GM18868 (cell line): ENCODE measurements at regions not wholly inside any gene's neighbourhood (a gene's known extent, or its start where the extent isn't known, plus 50 kb on each side); places are given as distances from the start of the nearest gene placed in this dataset.

Experiments used
- ATAC-seq: cut with Tn5 transposase; IDR thresholded peaks from one replicate; pipeline ENCODE4 v1.9.1; 2021; ENCODE audit warnings: mild to moderate bottlenecking, moderate library complexity; ENCODE audit not compliant: unreplicated experiment

DNA sequence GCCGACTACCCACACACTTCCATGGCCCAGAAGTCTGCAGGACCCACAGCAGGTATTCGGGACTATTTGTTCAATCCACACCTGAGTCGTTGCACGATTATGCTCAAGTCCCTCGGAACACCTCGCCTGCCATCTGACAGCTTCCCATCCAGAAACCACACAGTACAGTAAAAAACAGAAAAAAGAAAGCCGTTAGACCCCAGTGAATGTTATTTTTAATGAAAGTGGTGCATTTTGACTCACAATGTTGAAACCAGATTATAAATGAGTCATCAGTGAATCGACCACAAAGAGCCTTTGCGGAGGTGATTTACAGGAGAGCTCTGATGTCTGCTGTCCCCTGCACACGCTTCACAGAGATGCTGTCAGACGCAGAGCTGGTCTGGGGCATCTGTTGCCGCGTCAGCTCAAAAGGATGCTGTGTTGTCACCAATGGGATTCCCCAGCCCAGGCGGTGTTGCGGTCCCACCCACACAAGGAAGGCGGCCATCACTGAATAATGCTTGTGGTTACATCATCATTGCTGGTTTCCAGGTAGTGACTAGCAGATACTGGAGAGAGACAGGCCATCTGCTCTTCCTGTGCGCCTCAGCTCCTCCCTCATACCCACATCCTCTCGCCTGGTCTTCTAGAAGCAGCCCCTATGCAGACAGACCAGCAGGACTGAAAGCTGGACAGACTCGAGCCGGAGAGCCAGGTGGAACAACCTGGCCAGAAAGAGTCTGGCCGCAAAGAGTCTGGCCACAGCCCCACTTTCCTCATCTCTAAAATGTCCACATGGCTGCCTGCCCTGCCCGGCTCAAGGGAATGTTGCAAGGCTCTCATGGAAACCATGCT, 116.8 kb downstream of the TOMM20 start:
- ATAC-seq = peak; percentile 75

DNA sequence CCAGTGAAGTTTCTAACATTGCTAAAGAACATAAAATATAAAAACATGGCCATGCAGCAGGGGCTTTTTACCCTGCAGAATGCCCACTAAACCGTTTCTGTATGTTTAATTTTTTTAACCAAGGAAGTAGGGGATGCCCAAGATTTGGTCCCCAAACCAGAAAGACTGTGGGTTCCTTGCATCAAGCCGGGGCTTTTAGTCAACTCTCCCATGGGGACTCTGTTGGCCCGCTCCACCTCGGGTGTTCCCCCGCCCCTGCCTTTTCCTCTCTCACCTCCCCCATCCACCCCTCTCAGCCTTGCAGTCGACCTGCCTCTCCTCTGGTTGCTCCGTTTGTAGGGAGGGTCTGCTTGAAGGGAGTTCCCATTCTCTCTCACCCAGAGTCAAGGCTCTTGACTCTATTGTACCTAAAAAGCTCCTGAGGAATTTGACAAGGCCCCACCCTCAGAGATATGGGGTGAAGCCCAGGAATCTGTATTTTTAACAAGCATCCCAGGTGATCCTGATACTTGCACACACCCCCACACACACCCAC, 117.5 kb downstream of the TOMM20 start:
- ATAC-seq = peak; percentile 21

DNA sequence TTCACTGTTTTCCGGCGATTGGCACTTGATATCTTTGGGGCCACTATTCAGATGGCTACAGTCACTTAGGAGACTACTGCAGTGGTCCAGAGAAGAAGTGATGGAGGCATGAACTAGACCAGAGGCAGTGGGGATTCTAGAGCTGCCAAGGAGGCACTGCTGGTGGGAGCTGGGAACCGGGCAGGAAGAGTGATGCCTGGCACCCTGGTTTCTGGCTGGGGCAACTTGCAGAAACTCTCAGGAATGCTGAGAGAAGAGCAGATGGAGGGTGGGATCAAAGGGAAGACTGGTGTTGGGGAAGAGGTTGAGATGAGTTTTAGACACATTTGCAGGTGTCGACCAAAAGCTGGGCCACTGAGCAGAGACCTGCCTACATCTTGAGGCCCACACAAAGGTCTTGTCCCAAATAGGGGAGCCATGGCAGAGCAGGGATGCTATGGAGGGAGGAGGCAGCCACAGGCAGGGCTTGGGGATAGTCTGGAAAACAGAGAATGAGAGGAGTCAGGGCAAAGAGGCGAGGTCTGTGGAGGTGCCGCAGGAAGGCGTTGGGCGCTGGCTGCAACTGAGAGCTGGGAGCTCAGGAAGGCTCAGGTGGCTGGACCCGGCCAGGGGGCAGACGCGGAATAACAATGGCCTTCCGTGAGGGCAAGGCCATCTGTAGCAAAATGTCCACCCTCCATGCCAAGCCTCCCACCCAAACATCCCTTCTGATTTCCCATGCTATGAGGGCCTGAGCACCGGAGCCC, 118.9 kb downstream of the TOMM20 start:
- no peak for ATAC-seq

DNA sequence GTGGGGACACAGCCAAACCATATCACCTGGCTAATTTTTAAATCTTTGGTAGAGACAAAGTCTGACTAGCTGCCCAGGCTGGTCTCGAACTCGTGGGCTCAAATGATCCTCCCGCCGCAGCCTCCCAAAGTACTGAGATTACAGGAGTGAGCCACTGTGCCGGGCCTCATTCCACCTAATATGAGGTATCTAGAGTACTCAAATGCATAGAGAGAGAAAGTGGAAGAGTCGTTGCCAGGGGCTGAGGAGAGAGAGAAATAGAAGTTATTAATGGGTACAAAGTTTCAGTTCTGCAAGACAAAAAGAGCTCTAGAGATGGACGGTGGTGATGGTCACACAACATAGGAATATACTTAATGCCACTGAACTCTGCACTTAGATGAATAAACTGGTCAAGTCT, 119.6 kb downstream of the TOMM20 start:
- ATAC-seq = no peak

DNA sequence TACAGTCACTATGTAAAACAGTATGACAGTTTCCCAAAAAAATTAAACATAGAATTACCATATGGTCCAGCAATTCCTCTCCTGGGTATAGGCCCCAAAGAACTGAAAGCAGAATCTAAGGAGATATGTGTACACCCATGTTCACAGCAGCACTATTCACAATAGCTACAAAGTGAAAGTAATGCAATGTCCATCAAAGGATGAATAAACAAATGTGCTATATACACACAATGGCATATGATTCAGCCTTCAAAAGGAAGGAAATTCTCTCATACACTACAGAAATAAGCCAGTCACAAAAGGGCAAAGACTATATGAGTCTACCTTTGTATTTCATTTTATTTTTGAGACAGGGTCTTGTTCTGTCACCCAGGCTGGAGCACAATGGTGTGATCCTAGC, 120.4 kb downstream of the TOMM20 start:
- no peak for ATAC-seq

DNA sequence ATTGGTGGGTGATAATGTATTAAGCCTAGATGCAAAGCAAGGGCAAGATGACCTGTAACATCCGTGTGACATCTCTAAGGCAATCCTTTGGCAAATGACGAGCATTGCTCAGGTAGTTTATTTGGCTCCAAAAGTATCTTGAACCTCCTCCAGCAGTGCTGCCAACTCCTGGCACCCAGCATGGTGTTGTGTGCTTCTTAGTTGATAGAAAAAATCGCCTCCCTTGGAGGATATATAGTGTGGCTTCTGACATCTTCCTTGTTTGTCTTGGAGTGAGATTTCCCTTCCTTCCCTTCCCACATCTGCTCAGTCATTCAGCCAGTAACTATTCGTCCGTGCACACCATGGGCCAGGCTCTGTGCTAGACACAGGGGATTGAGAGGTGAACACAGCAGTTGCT, 121.8 kb downstream of the TOMM20 start:
- ATAC-seq = no peak

DNA sequence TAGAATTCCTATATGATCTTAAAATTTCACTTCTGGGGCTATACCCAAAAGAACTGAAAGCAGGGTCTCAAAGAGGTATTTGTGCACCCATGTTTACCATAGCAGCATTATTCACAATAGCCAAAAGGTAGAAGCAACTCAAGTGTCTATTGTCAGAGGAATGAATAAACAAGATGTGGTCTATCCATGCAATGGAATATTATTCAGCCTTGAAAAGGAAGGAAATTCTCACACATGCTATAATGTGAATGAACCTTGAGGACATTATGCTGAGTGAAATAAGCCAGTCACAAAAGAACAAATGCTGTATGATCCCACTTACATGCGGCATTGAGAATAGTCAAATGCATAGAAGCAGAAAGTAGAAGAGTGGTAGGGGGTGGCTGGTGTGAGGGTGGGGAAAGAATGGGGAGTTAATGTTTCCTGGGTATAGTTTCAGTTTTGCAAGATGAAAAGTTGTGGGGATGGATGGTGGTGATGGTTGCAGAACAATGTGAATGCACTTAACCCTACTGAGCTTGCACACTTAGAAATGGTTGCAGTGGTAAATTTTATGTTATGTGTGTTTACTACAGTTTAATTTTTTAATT, 122.4 kb downstream of the TOMM20 start:
- no peak for ATAC-seq

DNA sequence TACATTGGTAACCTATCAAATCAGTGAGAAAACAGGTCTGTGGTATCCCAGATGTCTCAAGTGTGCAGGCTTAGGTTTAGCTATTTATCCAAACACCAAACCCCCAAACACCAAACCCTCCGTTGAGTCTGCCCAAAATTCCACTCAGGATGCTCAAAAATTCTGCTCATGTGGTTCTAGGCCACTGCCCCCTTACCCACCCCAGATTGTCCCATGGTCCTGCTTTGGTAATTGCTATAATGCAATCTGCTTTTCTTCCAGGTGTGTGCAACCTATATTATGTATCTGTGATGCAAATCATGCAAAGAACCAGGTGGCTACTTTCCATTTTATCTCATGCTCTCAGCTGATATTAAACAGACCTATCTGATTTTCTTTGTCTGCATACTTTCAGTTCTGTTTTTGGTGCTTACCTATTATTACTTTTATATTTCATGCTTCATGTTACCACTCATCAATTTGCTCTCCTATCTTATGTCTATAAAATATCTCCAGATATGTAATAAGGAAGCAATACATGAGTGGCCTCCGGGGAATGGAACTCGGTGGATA, 123.7 kb downstream of the TOMM20 start:
- peak; percentile 51 for ATAC-seq

DNA sequence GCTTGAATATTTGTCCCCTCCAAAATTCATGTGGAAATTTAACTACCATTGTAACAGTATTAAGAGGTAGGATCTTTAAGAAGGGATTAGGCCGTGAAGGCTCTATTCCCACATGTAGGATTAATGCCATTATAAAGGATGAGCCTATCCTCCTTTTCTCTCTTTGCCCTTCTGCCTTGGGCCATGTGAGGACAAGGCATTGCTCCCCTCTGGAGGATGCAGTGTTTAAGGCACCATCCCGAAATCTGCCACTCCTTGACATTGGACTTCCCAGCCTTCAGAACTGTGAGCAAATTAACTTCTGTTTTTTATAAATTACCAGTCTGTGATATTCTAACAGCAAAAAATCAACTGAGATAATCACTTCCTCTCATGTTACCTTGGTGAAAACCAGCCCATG, 124.4 kb downstream of the TOMM20 start:
- no peak for ATAC-seq

DNA sequence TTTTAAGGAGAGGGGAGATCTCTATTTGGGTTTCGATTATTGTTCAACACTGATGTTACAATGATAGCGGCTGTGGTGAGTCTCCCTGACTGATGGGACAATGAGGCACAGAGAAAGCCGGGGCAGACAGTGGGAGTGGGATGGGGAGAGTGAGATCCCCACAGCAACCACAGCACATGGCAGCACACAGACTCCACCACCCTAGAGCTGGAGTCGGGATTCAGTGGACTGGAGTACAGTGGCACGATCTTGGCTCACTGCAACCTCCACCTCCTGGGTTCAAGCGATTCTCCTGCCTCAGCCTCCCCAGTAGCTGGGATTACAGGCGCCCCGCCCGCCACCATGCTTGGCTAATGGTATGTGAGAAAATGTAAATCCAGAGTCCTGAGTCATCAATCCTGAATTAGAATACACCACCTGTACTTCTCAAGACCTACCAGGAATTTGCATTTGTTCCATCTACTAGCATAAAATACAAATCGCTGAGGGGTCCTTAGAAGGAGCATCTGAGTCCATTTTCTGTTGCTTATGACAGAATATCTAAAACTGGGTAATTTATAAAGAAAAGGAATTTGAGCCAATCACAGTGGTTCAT, 125.8 kb downstream of the TOMM20 start:
- no peak for ATAC-seq

DNA sequence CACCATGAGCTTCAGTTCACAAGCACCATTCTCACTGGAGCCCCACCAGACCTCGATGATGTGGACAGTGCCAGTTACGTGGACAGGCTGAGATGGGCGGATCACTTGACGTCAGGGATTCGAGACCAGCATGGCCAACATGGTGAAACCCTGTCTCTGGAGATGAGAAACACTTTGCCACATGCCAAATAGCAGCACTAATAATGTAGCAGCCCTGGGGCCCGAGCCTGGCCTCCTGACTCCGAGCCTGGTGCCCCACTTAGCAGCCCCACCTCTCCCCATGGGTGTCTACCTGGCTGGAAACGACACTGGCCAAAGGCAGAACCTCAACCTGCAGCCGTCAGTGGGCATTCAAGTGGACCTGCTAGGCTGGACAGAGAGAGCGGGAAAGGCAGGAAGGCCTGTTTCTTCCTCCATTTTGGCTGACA, 129.1 kb downstream of the TOMM20 start:
- no peak for ATAC-seq

DNA sequence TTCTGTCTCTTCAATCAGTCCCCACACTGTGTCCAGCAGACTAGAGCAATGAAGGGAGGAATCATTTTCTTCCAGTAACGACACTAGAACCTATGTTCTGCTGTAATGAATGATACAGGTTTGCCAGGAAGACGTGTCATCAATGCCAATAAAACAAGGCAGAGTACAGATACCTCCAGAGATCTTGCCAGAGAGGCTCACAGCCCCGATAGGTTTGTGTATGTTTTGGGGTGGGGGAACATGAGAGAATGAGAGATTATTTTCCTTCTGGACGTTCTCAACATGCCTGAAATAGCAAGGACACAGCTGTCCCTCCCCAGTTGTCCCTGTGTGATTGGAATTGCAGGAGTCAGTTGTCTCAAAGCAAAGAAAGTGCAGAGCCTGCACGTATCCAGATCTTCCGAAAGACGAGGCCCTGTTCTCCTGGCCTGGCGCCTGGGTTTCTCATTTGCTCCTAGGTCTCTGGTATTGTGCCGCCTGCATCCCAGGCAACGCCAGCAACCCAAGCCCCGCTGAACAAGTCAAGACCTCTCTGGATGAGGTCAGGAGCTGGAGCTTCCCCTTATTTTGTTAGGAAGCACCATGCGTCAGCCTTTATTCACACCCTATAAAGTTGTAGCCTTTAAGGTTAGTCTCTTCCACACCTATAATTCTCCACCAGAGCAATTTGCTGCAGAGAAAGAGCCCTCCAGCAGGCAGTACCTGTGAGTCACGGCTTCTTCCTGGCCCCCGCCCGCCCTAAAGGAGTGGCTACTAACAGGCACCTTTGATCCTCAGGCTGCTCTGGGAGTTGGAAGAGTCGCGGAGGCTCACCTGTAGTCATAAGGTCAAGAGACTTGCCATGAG, 130.5 kb downstream of the TOMM20 start:
- ATAC-seq = no peak

DNA sequence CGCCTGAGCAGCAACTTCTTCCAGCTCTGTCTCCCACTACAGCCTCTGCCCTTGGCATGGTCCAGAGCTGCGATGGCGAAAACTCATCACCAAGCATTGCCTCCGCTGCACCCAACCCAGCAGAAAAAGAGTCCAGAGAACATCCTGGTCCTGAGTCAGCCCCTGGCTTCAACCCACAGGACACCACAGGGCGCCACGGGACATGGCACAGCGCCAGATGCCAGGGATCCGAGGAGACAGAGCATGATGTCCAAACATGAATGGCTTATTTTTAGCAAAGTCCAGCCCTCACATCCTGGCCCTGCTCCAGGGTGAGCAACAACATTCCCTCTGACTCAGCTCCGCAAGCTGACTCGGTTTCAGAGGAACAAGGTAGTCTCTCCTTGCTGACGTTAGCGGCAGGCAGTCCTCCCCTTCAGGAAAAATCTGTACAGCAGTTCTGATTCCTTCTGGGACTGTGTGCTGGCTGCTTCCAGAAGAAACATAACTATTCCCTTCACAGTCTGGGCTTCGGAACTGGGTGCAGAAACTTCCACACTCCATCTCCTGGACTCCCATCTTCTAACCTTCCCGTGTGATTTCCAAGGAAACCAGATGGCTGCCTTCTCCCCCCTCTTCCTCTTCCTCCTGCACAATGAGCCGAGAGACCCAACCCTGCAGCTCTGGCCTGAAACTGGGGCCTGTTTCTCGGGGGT, 131.3 kb downstream of the TOMM20 start:
- ATAC-seq = no peak

DNA sequence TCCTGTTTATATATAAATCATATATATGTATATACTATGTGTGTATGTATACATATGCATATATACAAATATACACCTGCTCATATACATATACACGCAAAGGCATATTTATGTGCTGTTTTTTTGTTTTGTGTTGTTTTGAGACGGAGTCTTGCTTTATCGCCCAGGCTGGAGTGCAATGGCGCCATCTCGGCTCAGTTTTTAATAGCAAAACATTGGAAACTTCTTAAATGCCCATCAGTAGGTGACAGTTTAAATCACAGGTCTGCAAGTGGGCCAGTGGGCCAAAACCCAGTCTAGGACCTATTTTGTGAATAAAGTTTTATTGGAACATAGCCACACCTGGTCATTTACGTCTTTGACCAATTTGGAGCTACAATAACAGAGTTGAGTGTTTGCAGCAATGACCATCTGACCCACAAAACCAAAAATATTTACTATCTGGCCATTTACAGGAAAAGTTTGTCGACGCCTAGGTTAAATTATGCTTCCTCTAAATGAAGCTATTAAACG, 132.3 kb downstream of the TOMM20 start:
- ATAC-seq = no peak

DNA sequence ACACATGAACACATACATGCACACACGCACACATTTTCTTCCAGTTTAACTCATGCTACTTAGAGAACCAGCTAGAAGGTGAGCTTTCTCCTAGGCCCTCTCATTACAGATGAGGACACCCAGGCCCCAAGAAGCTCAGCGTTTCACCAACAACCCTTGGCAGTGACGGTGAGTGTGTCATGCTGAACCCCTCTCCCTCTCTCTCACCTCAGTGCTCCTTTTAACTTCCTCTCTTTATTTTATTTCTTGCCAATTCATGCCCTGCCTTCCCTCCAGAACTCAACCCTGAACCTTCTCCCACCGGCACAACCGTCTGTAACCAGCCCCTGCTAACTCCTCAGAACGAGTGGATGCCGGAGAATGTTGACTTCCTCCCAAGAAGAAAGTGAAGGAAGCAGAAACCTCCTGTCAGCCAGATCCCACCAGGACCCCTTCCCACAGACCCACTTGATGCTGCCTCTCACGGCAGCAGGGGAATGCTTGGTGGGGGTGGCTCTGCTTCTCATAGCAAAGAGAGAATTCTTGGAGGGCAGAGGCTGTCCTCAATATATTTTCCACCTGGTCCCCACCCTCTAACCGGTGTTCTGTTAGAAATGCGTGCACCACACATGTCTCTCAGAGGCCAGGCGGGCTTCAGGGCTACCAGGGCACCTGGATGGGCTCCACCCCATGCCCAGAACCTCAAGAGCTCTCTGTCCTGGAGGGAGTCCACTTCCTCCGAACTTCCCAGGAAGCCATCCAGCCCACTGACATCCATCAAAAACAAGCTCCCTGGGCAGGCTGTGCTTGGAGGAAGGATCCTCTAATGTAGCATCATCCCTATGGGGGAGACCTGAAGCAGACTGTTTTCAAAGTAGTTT, 134.0 kb downstream of the TOMM20 start:
- ATAC-seq = no peak

DNA sequence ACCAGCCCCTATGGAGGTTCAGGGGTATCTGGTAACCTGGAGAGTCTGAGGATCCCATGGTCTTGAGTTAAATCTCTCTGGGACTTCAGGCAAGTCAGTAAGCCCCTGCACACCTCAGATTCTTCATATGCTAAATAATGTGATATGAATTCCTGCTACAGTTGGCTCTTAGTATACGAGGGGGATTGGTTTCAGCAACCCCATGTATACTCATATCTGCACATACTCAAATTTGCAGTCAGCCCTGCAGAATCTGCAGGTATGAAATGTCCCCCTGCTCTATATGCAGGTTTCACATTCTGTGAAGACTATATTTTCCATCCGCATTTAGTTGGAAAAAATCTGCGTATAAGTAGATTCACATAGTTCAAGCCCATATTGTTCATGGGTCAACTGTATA, 136.6 kb downstream of the TOMM20 start:
- ATAC-seq = no peak

DNA sequence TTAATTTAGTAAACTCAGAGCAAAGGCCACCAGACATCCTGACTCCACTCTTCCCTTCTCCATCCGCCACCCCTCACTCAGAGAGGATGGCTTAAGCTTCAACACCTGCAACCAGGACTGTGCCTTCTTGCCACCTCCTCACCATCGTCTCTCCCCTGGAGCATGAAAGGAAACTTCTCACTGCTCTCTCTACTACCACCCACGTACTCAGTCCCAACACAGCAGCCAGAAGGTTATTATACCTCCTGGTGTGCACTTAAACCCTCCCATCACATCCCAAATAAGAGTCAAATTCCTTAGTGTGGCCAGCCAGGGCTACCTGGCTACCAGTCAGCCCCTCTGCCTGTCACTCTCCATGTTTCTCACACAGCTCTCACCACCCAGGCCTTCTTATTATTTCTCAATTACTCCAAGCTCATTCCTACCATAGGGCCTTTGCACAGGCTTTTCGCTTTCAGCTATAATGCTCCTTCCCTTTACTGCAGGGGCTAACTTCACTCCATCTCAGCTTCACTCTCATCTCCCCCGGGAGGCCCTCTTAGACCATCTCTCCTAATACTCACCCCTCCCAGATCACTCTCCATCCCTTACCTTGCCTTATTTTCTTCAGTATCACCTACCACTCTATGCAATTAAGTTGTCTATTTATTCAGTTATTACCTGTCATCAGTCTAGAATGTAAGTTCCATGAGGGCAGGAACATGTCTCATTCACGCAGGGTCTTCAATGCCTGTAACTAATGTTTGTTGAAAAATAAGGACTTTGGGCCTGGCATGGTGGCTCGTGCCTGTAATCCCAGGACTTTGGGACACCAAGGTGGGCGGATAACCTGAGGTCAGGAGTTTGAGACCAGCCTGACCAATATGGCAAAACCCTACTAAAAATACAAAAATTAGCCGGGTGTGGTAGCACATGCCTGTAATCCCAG, 137.5 kb downstream of the TOMM20 start:
- ATAC-seq = peak; percentile 37
